PC-3 (cell line): ENCODE measurements at regions not wholly inside any gene's neighbourhood (a gene's known extent, or its start where the extent isn't known, plus 50 kb on each side); places are given as distances from the start of the nearest gene placed in this dataset.

ENCODE experiments used
- ATAC-seq: fragments of 200-7000 bp; cut with Tn5 transposase; 2 replicates; pipeline ENCODE4 v1.9.1; 2020; ENCODE audit warnings: mild to moderate bottlenecking, moderate library complexity
- BruUV-seq: library from RNA; stranded (reverse); fragments of 400-500 nt; replicated peaks from 2 replicates; lab custom pipeline; 2021; lab: Mats Ljungman, UMichigan
- CTCF ChIA-PET: fragments of 300-600 bp; sonication (Branson Sonifier 250); formaldehyde crosslinking; loops from one replicate; lab custom pipeline; 2022; ENCODE audit warnings: antibody characterized with exemption; lab: Charles Lee
- POLR2A ChIA-PET: fragments of 300-600 bp; sonication (Branson Sonifier 250); formaldehyde crosslinking; loops from one replicate; lab custom pipeline; 2022; ENCODE audit warnings: antibody characterized with exemption; ENCODE audit not compliant: unreplicated experiment; lab: Charles Lee
- DNase-seq: peaks from one replicate; pipeline ENCODE4 v3.0.0-alpha.2; 2015
- H2AFZ ChIP-seq: fragments of 300-600 bp; sonication (generic); 2 replicates; pipeline ENCODE4 v1.6.0; 2016; ENCODE audit warnings: antibody characterized with exemption, low read length
- H3F3A ChIP-seq: fragments of 300-600 bp; sonication (generic); one replicate; pipeline ENCODE4 v1.6.0; 2017; ENCODE audit warnings: antibody characterized with exemption, low read length, control low read depth, mild to moderate bottlenecking; ENCODE audit not compliant: unreplicated experiment
- H3K27ac ChIP-seq: fragments of 300-600 bp; sonication (generic); 2 replicates; pipeline ENCODE4 v1.5.1; 2016; ENCODE audit warnings: mild to moderate bottlenecking, low read length
- H3K27me3 ChIP-seq: fragments of 300-600 bp; sonication (generic); 2 replicates; pipeline ENCODE4 v1.6.1; 2016; ENCODE audit warnings: low read length, mixed read lengths
- H3K36me3 ChIP-seq: fragments of 300-600 bp; sonication (generic); 2 replicates; pipeline ENCODE4 v1.6.1; 2016; ENCODE audit warnings: low read depth, mixed run types, low read length, mixed read lengths
- H3K4me1 ChIP-seq: fragments of 300-600 bp; sonication (generic); 2 replicates; pipeline ENCODE4 v1.5.1; 2016; ENCODE audit warnings: low read length; ENCODE audit not compliant: insufficient read depth
- H3K4me2 ChIP-seq: fragments of 300-600 bp; sonication (generic); 2 replicates; pipeline ENCODE4 v1.6.0; 2016; ENCODE audit warnings: low read length
- H3K4me3 ChIP-seq: fragments of 300-600 bp; sonication (generic); 2 replicates; pipeline ENCODE4 v1.5.1; 2016; ENCODE audit warnings: mild to moderate bottlenecking, low read length, mixed read lengths
- H3K79me2 ChIP-seq: fragments of 300-600 bp; sonication (generic); 2 replicates; pipeline ENCODE4 v1.6.1; 2017; ENCODE audit warnings: low read length, mixed read lengths
- H3K9ac ChIP-seq: fragments of 300-600 bp; sonication (generic); 2 replicates; pipeline ENCODE4 v1.6.0; 2016; ENCODE audit warnings: mild to moderate bottlenecking, low read length
- H3K9me2 ChIP-seq: fragments of 300-600 bp; sonication (generic); replicated peaks from 2 replicates; pipeline ENCODE4 v1.6.1; 2016; ENCODE audit warnings: mixed run types, low read length, mixed read lengths
- H3K9me3 ChIP-seq: fragments of 300-600 bp; sonication (generic); 2 replicates; pipeline ENCODE4 v1.6.1; 2016; ENCODE audit warnings: low read length, mixed read lengths
- H4K20me1 ChIP-seq: fragments of 300-600 bp; sonication (generic); 2 replicates; pipeline ENCODE4 v1.6.1; 2016; ENCODE audit warnings: low read length, mixed read lengths
- CTCF ChIP-seq: fragments of 300-600 bp; sonication (generic); conservative IDR thresholded peaks from 2 replicates; pipeline ENCODE4 v1.5.1; 2017; ENCODE audit warnings: antibody characterized with exemption, low read depth, mild to moderate bottlenecking, low read length
- EZH2 ChIP-seq: fragments of 300-600 bp; sonication (generic); IDR thresholded peaks from one replicate; pipeline ENCODE4 v1.6.1; 2017; ENCODE audit warnings: antibody characterized with exemption, mild to moderate bottlenecking, low read length; ENCODE audit not compliant: unreplicated experiment
- EZH2phosphoT487 ChIP-seq: fragments of 300-600 bp; sonication (generic); IDR thresholded peaks from 2 replicates; pipeline ENCODE4 v1.6.1; 2018; ENCODE audit warnings: mild to moderate bottlenecking, antibody characterized with exemption, low read length, borderline replicate concordance
- intact Hi-C: fragments of 100-400 bp; cut with micrococcal nuclease; formaldehyde crosslinking; loops from 2 replicates; pipeline ENCODE4 v1.9.0; 2023

- no peak for DNase-seq
- ChIA-PET CTCF (no interaction called here), POLR2A (no interaction called here)
- no peaks in the 10 kb centered on the region for H3K9me3 ChIP-seq
- ATAC-seq = no peak
- H3K27ac ChIP-seq = no peak overlapping the region
- H3K4me3 ChIP-seq = no peak overlapping the region
- H3K4me1 ChIP-seq = no peaks in the 10 kb centered on the region
- no peaks in the 10 kb centered on the region for H4K20me1 ChIP-seq
- H3K79me2 ChIP-seq = no peaks in the 10 kb centered on the region
- H3K4me2 ChIP-seq = no peak overlapping the region
- BruUV-seq = no TSS peak
- TF ChIP-seq EZH2phosphoT487 = no peak
- TF ChIP-seq CTCF = no peak
- no peak for TF ChIP-seq EZH2
- no peak overlapping the region for H3K9ac ChIP-seq
- H3F3A ChIP-seq = no peaks in the 10 kb centered on the region
- intact Hi-C loops = no loop called here
- no peaks in the 10 kb centered on the region for H3K36me3 ChIP-seq
- H3K9me2 ChIP-seq = no peaks in the 10 kb centered on the region
- no peak overlapping the region for H2AFZ ChIP-seq
- H3K27me3 ChIP-seq = no peaks in the 10 kb centered on the region
Measured at GRCh38 chr11:38784164-38784563, 2186.1 kb upstream of the RAG2 start.

GRCh38 chr11:38766796-38767195 is 2168.8 kb upstream of the RAG2 start:
- ChIA-PET CTCF (no interaction called here), POLR2A (no interaction called here)
- ATAC-seq = no peak
- H4K20me1 ChIP-seq = no peaks in the 10 kb centered on the region
- H3F3A ChIP-seq = no peaks in the 10 kb centered on the region
- no peak for TF ChIP-seq EZH2phosphoT487
- no peak for TF ChIP-seq CTCF
- TF ChIP-seq EZH2 = no peak
- no peak overlapping the region for H3K4me3 ChIP-seq
- no peak overlapping the region for H3K4me2 ChIP-seq
- H3K27me3 ChIP-seq = no peaks in the 10 kb centered on the region
- 0 out of 2 replicates have a peak, but pooled peaks cover 5% of the 10 kb centered on the region for H3K9me3 ChIP-seq
- DNase-seq = peak; percentile 10
- intact Hi-C loops = no loop called here
- no peaks in the 10 kb centered on the region for H3K9me2 ChIP-seq
- no TSS peak for BruUV-seq
- H3K79me2 ChIP-seq = no peaks in the 10 kb centered on the region
- no peaks in the 10 kb centered on the region for H3K36me3 ChIP-seq
- no peak overlapping the region for H2AFZ ChIP-seq
- H3K27ac ChIP-seq = no peak overlapping the region
- no peak overlapping the region for H3K9ac ChIP-seq
- no peaks in the 10 kb centered on the region for H3K4me1 ChIP-seq

GRCh38 chr11:38759394-38759793 is 2161.4 kb upstream of the RAG2 start:
- Histone ChIP-seq H3K9me3 (no peaks in the 10 kb centered on the region), H3K36me3 (no peaks in the 10 kb centered on the region), H3K4me2 (no peak overlapping the region), H3F3A (no peaks in the 10 kb centered on the region), H3K4me3 (no peak overlapping the region), H3K27ac (no peak overlapping the region), H3K4me1 (no peaks in the 10 kb centered on the region), H3K79me2 (no peaks in the 10 kb centered on the region), H2AFZ (no peak overlapping the region), H3K27me3 (no peaks in the 10 kb centered on the region), H3K9ac (no peak overlapping the region), H3K9me2 (no peaks in the 10 kb centered on the region), H4K20me1 (no peaks in the 10 kb centered on the region)
- no peak for TF ChIP-seq CTCF
- TF ChIP-seq EZH2 = no peak
- TF ChIP-seq EZH2phosphoT487 = no peak
- DNase-seq (no peak), ATAC-seq (no peak)
- no TSS peak for BruUV-seq
- POLR2A ChIA-PET = no interaction called here
- intact Hi-C loops = no loop called here
- CTCF ChIA-PET = no interaction called here
